ENCODE measurements at regions not wholly inside any gene's neighbourhood (a gene's known extent, or its start where the extent isn't known, plus 50 kb on each side); places are given as distances from the start of the nearest gene placed in this dataset.

DNA sequence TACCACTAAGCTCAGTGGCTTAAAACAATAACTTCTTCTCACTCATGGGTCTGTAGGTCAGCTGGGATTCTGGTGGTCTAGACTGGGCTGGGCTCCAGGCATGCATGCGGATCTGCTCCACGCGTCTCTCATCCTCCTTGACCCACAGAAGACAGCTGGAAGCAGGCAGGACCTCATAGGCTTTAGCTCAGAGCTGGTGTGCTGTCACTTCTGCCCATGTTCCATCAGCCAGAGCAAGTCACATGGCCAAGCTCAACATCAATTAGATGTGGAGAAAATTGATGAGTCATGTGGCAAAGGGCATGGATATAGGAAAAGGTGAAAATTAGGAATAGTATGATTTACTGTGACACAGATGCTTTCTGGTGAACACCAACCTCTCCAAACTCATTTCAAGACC is 57.4 kb upstream of the PSMF1 start:
- Histone ChIP-seq H3K4me1 (ENCODE audit: insufficient read depth, low read length) (no peaks in the 10 kb centered on the region), H3K4me3 (replicated peaks in 1 of 3; ENCODE audit: insufficient read depth in 1 of 3, low read depth in 2 of 3, low read length in 3 of 3) (no peak overlapping the region), H4K20me1 (ENCODE audit: insufficient read depth, low read length) (no peaks in the 10 kb centered on the region), H3K9me3 (ENCODE audit: low read length) (no peaks in the 10 kb centered on the region), H3K79me2 (ENCODE audit: insufficient read depth, low read length) (no peaks in the 10 kb centered on the region), H3K4me2 (ENCODE audit: low read depth, low read length) (no peak overlapping the region), H3K36me3 (replicated peaks in 1 of 2; ENCODE audit: control insufficient read depth in 1 of 2, insufficient read depth in 2 of 2, low read length in 2 of 2) (no peaks in the 10 kb centered on the region), H3K27me3 (ENCODE audit: control insufficient read depth in 1 of 2, insufficient read depth in 2 of 2, low read length in 2 of 2) (no peaks in the 10 kb centered on the region), H3K27ac (ENCODE audit: extremely low read length, insufficient read depth, low read length) (no peak overlapping the region), H3K9ac (ENCODE audit: insufficient read depth, low read depth, low read length) (no peak overlapping the region), H2AFZ (ENCODE audit: low read length) (no peak overlapping the region)
- WGBS (ENCODE audit: low lambda C conversion rate), result 58% methylated on average over 3 of the region's 3 CpGs
- in situ Hi-C loops (cut with HindIII; ENCODE audit: extremely low pct_ligation_motif_present, low pct_unique_long_range_greater_than_20kb) (no loop called here), intact Hi-C loops (cut with micrococcal nuclease; ENCODE audit: unreplicated experiment) (no loop called here)
- no TSS peak for BruUV-seq (replicated peaks)
- ATAC-seq (no peak), DNase-seq (ENCODE audit: low spot score) (no peak), FAIRE-seq (no peak)
- POLR2A ChIA-PET, result no interaction called here
- CTCF ChIA-PET (ENCODE audit: low intra/inter-chr PET ratio, low total read pairs), result no interaction called here
- TF ChIP-seq ZNF546 (CRISPR knock-in tag; conservative IDR thresholded peaks at IDR 0.05), result no peak
- TF ChIP-seq MAFK (conservative IDR thresholded peaks at IDR 0.05 in 1 of 2, IDR thresholded peaks at IDR 0.05 in 1 of 2; ENCODE audit: low read length in 2 of 2), result peak; percentile 63 to 80
- peak; percentile 56 for TF ChIP-seq MAFF (IDR thresholded peaks at IDR 0.05; ENCODE audit: low read depth, low read length)
- TF ChIP-seq NFE2L2 (IDR thresholded peaks at IDR 0.05; ENCODE audit: low read length), result peak; percentile 94

DNA sequence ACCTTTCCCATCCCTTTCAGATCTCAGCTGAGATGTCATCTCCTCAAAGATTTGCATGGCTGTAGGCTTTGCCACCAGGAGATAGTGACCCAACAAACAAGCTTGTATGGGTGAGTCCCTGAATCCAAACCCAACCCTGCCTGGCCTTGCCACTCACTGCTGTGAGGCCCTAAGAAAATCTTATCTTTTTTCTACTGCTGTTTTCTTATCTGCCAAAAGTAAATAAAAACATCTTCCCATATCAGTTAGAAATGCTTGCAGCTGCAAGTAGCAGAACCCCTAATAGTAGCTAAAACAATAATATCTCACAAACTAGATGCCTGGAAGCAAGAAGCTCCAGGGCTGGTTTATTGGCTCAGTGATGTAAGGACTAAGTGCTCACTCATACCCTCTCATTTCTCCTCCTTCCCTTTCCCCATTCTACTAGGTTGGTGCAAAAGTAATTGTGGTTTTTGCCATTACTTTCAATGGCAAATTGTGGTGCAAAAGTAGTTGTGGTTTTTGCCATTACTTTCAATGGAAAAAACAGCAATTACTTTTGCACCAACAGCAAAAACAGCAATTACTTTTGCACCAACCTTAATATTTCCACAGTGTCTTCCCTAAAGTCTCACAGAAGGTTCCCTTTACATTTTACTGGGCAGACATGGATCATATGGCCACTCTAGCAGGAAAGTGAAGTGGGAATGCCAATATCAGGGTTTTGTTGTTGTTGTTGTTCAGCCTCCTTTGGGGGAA is 56.7 kb upstream of the PSMF1 start:
- Histone ChIP-seq H3K4me1 (ENCODE audit: insufficient read depth, low read length) (no peaks in the 10 kb centered on the region), H4K20me1 (ENCODE audit: insufficient read depth, low read length) (no peaks in the 10 kb centered on the region), H3K9ac (ENCODE audit: insufficient read depth, low read depth, low read length) (no peak overlapping the region), H3K36me3 (replicated peaks in 1 of 2; ENCODE audit: control insufficient read depth in 1 of 2, insufficient read depth in 2 of 2, low read length in 2 of 2) (no peaks in the 10 kb centered on the region), H3K4me2 (ENCODE audit: low read depth, low read length) (no peak overlapping the region), H3K27ac (ENCODE audit: extremely low read length, insufficient read depth, low read length) (no peak overlapping the region), H2AFZ (ENCODE audit: low read length) (no peak overlapping the region), H3K9me3 (ENCODE audit: low read length) (no peaks in the 10 kb centered on the region), H3K27me3 (ENCODE audit: control insufficient read depth in 1 of 2, insufficient read depth in 2 of 2, low read length in 2 of 2) (no peaks in the 10 kb centered on the region), H3K4me3 (replicated peaks in 1 of 3; ENCODE audit: insufficient read depth in 1 of 3, low read depth in 2 of 3, low read length in 3 of 3) (no peak overlapping the region), H3K79me2 (ENCODE audit: insufficient read depth, low read length) (no peaks in the 10 kb centered on the region)
- intact Hi-C loops (cut with micrococcal nuclease; ENCODE audit: unreplicated experiment), result no loop called here
- ChIA-PET CTCF (ENCODE audit: low intra/inter-chr PET ratio, low total read pairs) (no interaction called here), POLR2A (no interaction called here)
- no TSS peak for BruUV-seq (replicated peaks)
- ATAC-seq, result no peak
- no peak for FAIRE-seq
- in situ Hi-C loops (cut with HindIII; ENCODE audit: extremely low pct_ligation_motif_present, low pct_unique_long_range_greater_than_20kb), result no loop called here
- DNase-seq (ENCODE audit: low spot score), result no peak
- TF ChIP-seq NBN (conservative IDR thresholded peaks at IDR 0.05) (no peak), ZNF572 (CRISPR knock-in tag; IDR thresholded peaks at IDR 0.05) (no peak), TEAD3 (CRISPR knock-in tag; optimal IDR thresholded peaks at IDR 0.05; ENCODE audit: borderline replicate concordance) (no peak), ZSCAN30 (CRISPR knock-in tag; IDR thresholded peaks at IDR 0.05) (no peak), ZNF878 (CRISPR knock-in tag; IDR thresholded peaks at IDR 0.05) (no peak), SUZ12 (IDR thresholded peaks at IDR 0.05; ENCODE audit: low read depth, low read length) (no peak), ZNF296 (CRISPR knock-in tag; conservative IDR thresholded peaks at IDR 0.05) (no peak)
- TF ChIP-seq, protein P1, sequence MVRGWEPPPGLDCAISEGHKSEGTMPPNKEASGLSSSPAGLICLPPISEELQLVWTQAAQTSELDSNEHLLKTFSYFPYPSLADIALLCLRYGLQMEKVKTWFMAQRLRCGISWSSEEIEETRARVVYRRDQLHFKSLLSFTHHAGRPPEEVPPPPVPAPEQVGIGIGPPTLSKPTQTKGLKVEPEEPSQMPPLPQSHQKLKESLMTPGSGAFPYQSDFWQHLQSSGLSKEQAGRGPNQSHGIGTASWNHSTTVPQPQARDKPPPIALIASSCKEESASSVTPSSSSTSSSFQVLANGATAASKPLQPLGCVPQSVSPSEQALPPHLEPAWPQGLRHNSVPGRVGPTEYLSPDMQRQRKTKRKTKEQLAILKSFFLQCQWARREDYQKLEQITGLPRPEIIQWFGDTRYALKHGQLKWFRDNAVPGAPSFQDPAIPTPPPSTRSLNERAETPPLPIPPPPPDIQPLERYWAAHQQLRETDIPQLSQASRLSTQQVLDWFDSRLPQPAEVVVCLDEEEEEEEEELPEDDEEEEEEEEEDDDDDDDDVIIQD (CRISPR knock-in tag; IDR thresholded peaks at IDR 0.05; ENCODE audit: low read depth), result no peak

Measured in HepG2 (cell line).